ENCODE measurements at regions not wholly inside any gene's neighbourhood (a gene's known extent, or its start where the extent isn't known, plus 50 kb on each side); places are given as distances from the start of the nearest gene placed in this dataset.

- H3K4me1 Mint-ChIP-seq: no peaks in the 10 kb centered on the region
- H3K36me3 ChIP-seq (ENCODE audit: insufficient read depth): no peaks in the 10 kb centered on the region
- H3K27me3 ChIP-seq (ENCODE audit: insufficient read depth): no peaks in the 10 kb centered on the region
- no peaks in the 10 kb centered on the region for H4K20me1 ChIP-seq (replicated peaks; ENCODE audit: insufficient read depth)
- no peak overlapping the region for H3K27ac ChIP-seq (ENCODE audit: low read depth)
- no peak for DNase-seq (ENCODE audit: low spot score)
- H3K27me3 Mint-ChIP-seq (ENCODE audit: insufficient read depth, low read depth, poor library complexity): peaks cover 2% of the 10 kb centered on the region
- H3F3A ChIP-seq (replicated peaks; ENCODE audit: low read depth): no peaks in the 10 kb centered on the region
- H3K4me1 ChIP-seq (ENCODE audit: insufficient read depth): no peaks in the 10 kb centered on the region
- no peak for ATAC-seq
- no peak overlapping the region for H3K4me3 Mint-ChIP-seq
- no peaks in the 10 kb centered on the region for H3K9me3 Mint-ChIP-seq
- H3K9me2 ChIP-seq (ENCODE audit: insufficient read depth): no peaks in the 10 kb centered on the region
- H2AFZ ChIP-seq: no peak overlapping the region
- H3K79me2 ChIP-seq (replicated peaks; ENCODE audit: insufficient read depth): no peaks in the 10 kb centered on the region
- H3K36me3 Mint-ChIP-seq (ENCODE audit: low read depth): no peaks in the 10 kb centered on the region
- no peak overlapping the region for H3K4me2 ChIP-seq
- H3K27ac Mint-ChIP-seq: no peak overlapping the region
- H3K4me3 ChIP-seq: no peak overlapping the region
- TF ChIP-seq ZNF114 (CRISPR knock-in tag; IDR thresholded peaks at IDR 0.05): no peak
- TF ChIP-seq REST (IDR thresholded peaks at IDR 0.05; ENCODE audit: unreplicated experiment): no peak
These were observed 402.3 kb upstream of the ADAMTS16 start for GRCh38 chr5:4737868-4738267.

- ATAC-seq (no peak), DNase-seq (ENCODE audit: low spot score) (no peak)
- H3F3A ChIP-seq (replicated peaks; ENCODE audit: low read depth): no peaks in the 10 kb centered on the region
- H3K27ac Mint-ChIP-seq: no peak overlapping the region
- H3K79me2 ChIP-seq (replicated peaks; ENCODE audit: insufficient read depth): no peaks in the 10 kb centered on the region
- H3K4me1 ChIP-seq (ENCODE audit: insufficient read depth): no peaks in the 10 kb centered on the region
- H3K36me3 ChIP-seq (ENCODE audit: insufficient read depth): no peaks in the 10 kb centered on the region
- no peak overlapping the region for H3K4me3 Mint-ChIP-seq
- no peaks in the 10 kb centered on the region for H3K4me1 Mint-ChIP-seq
- no peak overlapping the region for H3K4me2 ChIP-seq
- H3K27ac ChIP-seq (ENCODE audit: low read depth): no peak overlapping the region
- no peaks in the 10 kb centered on the region for H3K36me3 Mint-ChIP-seq (ENCODE audit: low read depth)
- TF ChIP-seq CREB1 (CRISPR knock-in tag; IDR thresholded peaks at IDR 0.05; ENCODE audit: low read depth) (no peak), REST (IDR thresholded peaks at IDR 0.05; ENCODE audit: unreplicated experiment) (no peak), NANOG (IDR thresholded peaks at IDR 0.05; ENCODE audit: borderline replicate concordance) (no peak), STAT1 (IDR thresholded peaks at IDR 0.05; ENCODE audit: unreplicated experiment) (no peak), JUNB (IDR thresholded peaks at IDR 0.05; ENCODE audit: unreplicated experiment) (no peak), ETS1 (IDR thresholded peaks at IDR 0.05) (no peak), EZH2 (IDR thresholded peaks at IDR 0.05; ENCODE audit: low read depth, unreplicated experiment) (no peak)
- no peaks in the 10 kb centered on the region for H4K20me1 ChIP-seq (replicated peaks; ENCODE audit: insufficient read depth)
- H3K27me3 Mint-ChIP-seq (ENCODE audit: insufficient read depth, low read depth, poor library complexity): peaks cover 2% of the 10 kb centered on the region
- no peak overlapping the region for H3K4me3 ChIP-seq
- no peaks in the 10 kb centered on the region for H3K9me2 ChIP-seq (ENCODE audit: insufficient read depth)
- H3K27me3 ChIP-seq (ENCODE audit: insufficient read depth): no peaks in the 10 kb centered on the region
- H3K9me3 Mint-ChIP-seq: no peaks in the 10 kb centered on the region
- no peak overlapping the region for H2AFZ ChIP-seq
These were observed 401.8 kb upstream of the ADAMTS16 start for GRCh38 chr5:4738298-4738697.

Measured in GM23338 (cell line).